ENCODE measurements at regions not wholly inside any gene's neighbourhood (a gene's known extent, or its start where the extent isn't known, plus 50 kb on each side); places are given as distances from the start of the nearest gene placed in this dataset.

DNA sequence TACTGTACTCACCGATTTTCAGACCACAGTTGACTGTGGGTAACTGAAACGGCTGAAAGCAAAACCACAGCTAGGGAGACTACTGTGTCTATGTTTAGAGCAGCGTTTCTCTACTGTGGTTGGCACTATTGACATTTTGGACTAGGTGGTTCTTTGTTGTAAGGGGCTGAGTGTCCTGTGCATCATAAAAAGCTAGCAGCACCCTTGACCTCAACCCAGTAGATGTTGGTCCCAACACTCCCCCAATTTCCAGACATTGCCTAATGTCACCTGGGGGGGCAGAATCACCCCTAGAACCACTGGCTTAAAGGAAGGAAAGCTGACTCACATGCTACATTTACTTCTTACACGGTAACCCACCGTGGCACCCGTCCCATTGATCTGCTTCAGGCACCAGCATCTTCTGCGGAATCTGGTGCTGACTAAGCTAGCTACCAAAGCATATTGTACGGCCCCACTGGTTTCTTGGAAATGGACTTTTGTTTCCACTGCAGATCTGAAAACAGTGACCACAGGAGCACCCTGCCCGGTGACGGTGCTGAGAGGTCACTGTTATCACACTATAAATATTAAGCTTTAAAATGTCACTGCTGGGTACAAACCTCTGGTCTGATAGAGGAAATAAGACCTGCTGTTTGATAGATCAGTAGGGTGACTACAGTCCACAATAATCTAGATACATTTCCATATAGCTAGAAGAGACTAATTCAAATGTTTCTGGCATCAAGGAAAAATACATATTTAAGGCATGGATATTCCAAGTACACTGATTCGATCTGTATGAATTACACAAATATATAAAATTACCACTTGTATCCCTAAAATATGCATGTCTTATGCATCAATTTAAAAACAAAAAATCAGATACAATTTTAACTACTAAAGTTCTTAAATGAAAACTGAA is 151.4 kb downstream of the HSD17B3 start:
- Histone ChIP-seq H3K79me2 (ENCODE audit: control insufficient read depth, insufficient read depth, low read length) (no peaks in the 10 kb centered on the region), H3K27ac (ENCODE audit: insufficient read depth, low read length) (no peak overlapping the region), H2AFZ (ENCODE audit: low read length) (no peak overlapping the region), H3K4me3 (replicated peaks in 1 of 4; ENCODE audit: control extremely low read depth in 1 of 4, insufficient read depth in 1 of 4, low read depth in 3 of 4, low read length in 4 of 4) (no peak overlapping the region), H3K36me3 (ENCODE audit: control insufficient read depth, insufficient read depth, low read length) (no peaks in the 10 kb centered on the region), H4K20me1 (ENCODE audit: control insufficient read depth, extremely low read depth, insufficient read depth, low read length) (no peaks in the 10 kb centered on the region), H3K27me3 (ENCODE audit: control insufficient read depth, insufficient read depth, low read length) (peaks cover 5% of the 10 kb centered on the region), H3K4me1 (ENCODE audit: control insufficient read depth, extremely low read depth, insufficient read depth, low read length) (no peaks in the 10 kb centered on the region), H3K9ac (ENCODE audit: insufficient read depth, low read length) (no peak overlapping the region), H3K9me3 (ENCODE audit: control insufficient read depth, insufficient read depth, low read depth, low read length) (no peaks in the 10 kb centered on the region), H3K4me2 (ENCODE audit: extremely low read depth, insufficient read depth, low read length) (no peak overlapping the region)
- TF ChIP-seq, protein P1, sequence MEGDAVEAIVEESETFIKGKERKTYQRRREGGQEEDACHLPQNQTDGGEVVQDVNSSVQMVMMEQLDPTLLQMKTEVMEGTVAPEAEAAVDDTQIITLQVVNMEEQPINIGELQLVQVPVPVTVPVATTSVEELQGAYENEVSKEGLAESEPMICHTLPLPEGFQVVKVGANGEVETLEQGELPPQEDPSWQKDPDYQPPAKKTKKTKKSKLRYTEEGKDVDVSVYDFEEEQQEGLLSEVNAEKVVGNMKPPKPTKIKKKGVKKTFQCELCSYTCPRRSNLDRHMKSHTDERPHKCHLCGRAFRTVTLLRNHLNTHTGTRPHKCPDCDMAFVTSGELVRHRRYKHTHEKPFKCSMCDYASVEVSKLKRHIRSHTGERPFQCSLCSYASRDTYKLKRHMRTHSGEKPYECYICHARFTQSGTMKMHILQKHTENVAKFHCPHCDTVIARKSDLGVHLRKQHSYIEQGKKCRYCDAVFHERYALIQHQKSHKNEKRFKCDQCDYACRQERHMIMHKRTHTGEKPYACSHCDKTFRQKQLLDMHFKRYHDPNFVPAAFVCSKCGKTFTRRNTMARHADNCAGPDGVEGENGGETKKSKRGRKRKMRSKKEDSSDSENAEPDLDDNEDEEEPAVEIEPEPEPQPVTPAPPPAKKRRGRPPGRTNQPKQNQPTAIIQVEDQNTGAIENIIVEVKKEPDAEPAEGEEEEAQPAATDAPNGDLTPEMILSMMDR (conservative IDR thresholded peaks at IDR 0.05 in 1 of 2, IDR thresholded peaks at IDR 0.05 in 1 of 2; ENCODE audit: low read depth in 1 of 2, low read length in 2 of 2): no peak
- TF ChIP-seq EZH2 (IDR thresholded peaks at IDR 0.05; ENCODE audit: low read length, missing control alignments): no peak
- DNase-seq (ENCODE audit: low read depth in 2 of 2): peak in 1 of 2 donors; percentile 39

GRCh38 chr9:96149533-96150280 is 152.3 kb downstream of the HSD17B3 start:
- no peak overlapping the region for H2AFZ ChIP-seq (ENCODE audit: low read length)
- no peaks in the 10 kb centered on the region for H3K4me1 ChIP-seq (ENCODE audit: control insufficient read depth, extremely low read depth, insufficient read depth, low read length)
- no peak overlapping the region for H3K9ac ChIP-seq (ENCODE audit: insufficient read depth, low read length)
- TF ChIP-seq EZH2 (IDR thresholded peaks at IDR 0.05; ENCODE audit: low read length, missing control alignments): no peak
- TF ChIP-seq, protein P1 (conservative IDR thresholded peaks at IDR 0.05 in 1 of 2, IDR thresholded peaks at IDR 0.05 in 1 of 2; ENCODE audit: low read depth in 1 of 2, low read length in 2 of 2): no peak
- no peaks in the 10 kb centered on the region for H4K20me1 ChIP-seq (ENCODE audit: control insufficient read depth, extremely low read depth, insufficient read depth, low read length)
- peaks cover 5% of the 10 kb centered on the region for H3K27me3 ChIP-seq (ENCODE audit: control insufficient read depth, insufficient read depth, low read length)
- no peaks in the 10 kb centered on the region for H3K79me2 ChIP-seq (ENCODE audit: control insufficient read depth, insufficient read depth, low read length)
- no peak overlapping the region for H3K4me3 ChIP-seq (replicated peaks in 1 of 4; ENCODE audit: control extremely low read depth in 1 of 4, insufficient read depth in 1 of 4, low read depth in 3 of 4, low read length in 4 of 4)
- no peaks in the 10 kb centered on the region for H3K36me3 ChIP-seq (ENCODE audit: control insufficient read depth, insufficient read depth, low read length)
- no peak for DNase-seq (ENCODE audit: low read depth in 2 of 2)
- no peak overlapping the region for H3K27ac ChIP-seq (ENCODE audit: insufficient read depth, low read length)
- H3K9me3 ChIP-seq (ENCODE audit: control insufficient read depth, insufficient read depth, low read depth, low read length): no peaks in the 10 kb centered on the region
- no peak overlapping the region for H3K4me2 ChIP-seq (ENCODE audit: extremely low read depth, insufficient read depth, low read length)
